ENCODE measurements at regions not wholly inside any gene's neighbourhood (a gene's known extent, or its start where the extent isn't known, plus 50 kb on each side); places are given as distances from the start of the nearest gene placed in this dataset.

- DNase-seq, result no peak
- H3K36me3 ChIP-seq (replicated peaks; ENCODE audit: control insufficient read depth, insufficient read depth, low read length), result no peaks in the 10 kb centered on the region
- H3K4me3 ChIP-seq (ENCODE audit: insufficient read depth, low read depth, low read length), result no peak overlapping the region
- no peaks in the 10 kb centered on the region for H3K27me3 ChIP-seq (ENCODE audit: control insufficient read depth, insufficient read depth, low read length)
These were observed 244.3 kb upstream of the MCTP2 start for GRCh38 chr15:93987068-93987467.

DNA sequence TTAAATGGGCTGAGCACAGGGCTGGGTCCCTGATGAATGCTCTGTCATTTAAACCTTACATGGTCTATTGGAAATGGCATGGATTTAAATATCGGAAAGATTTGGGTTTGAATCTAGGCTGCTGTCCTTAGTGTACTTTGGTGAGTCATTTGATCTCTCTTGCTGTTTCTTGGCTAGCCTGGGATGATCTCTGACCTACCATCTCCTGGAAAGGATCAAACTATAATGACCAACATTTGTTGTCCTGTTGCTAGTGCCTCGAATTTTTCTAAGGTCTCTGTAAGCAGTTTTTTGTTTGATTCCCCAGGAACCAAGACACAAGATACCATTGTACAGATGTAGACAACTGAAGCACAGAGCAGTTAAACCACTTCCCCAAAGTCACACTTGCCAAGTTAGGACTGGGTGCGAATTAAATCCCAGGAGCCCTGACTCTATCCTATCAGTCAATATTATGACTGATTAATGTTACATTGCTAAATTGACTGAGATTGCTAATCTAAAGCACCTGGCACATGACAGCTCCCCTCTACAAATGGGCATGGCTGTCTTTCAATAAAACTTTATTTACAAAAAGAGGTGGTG, 244.9 kb upstream of the MCTP2 start:
- Histone ChIP-seq H3K27me3 (ENCODE audit: control insufficient read depth, insufficient read depth, low read length) (no peaks in the 10 kb centered on the region), H3K36me3 (replicated peaks; ENCODE audit: control insufficient read depth, insufficient read depth, low read length) (no peaks in the 10 kb centered on the region), H3K4me3 (ENCODE audit: insufficient read depth, low read depth, low read length) (no peak overlapping the region)
- no peak for DNase-seq

DNA sequence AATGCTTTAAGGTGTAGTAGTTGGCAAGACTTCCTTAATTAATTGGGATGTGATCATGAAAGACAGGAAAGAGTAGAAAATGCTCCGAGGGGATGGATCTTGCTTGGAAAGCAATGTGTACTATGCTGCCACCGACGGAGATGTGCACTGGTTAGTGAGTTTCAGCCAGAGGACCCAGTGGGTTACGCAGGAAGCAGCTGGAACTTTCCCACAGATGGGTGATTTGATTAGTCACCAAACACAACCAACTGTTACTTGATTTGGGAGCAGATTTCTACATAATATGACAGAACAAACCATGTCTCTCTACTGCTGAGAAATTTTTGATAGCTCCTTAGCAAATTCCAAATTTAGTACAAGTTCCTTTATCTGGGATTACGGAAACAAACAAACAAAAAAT, 245.4 kb upstream of the MCTP2 start:
- DNase-seq, result no peak
- Histone ChIP-seq H3K4me3 (ENCODE audit: insufficient read depth, low read depth, low read length) (no peak overlapping the region), H3K27me3 (ENCODE audit: control insufficient read depth, insufficient read depth, low read length) (no peaks in the 10 kb centered on the region), H3K36me3 (replicated peaks; ENCODE audit: control insufficient read depth, insufficient read depth, low read length) (no peaks in the 10 kb centered on the region)

DNA sequence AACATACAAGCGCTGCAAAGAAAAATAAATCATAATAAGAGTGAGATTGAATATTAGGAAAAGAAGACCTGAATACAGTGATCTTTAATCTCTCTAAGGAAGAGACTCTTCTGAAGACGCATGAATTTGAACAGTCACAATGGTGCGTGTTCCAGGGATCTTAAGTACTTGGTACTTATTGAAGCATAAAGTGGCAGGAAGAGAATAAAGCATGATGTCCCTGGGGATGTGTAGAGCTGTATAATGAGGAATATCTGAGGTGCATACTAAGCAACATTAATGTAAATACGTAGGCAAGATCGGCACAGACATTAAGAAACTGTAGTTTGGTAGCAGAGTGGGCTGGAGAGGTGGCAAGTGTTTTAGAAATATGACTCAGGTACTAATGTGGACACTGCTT, 246.2 kb upstream of the MCTP2 start:
- H3K27me3 ChIP-seq (ENCODE audit: control insufficient read depth, insufficient read depth, low read length), result no peaks in the 10 kb centered on the region
- DNase-seq, result no peak
- no peak overlapping the region for H3K4me3 ChIP-seq (ENCODE audit: insufficient read depth, low read depth, low read length)
- no peaks in the 10 kb centered on the region for H3K36me3 ChIP-seq (replicated peaks; ENCODE audit: control insufficient read depth, insufficient read depth, low read length)

DNA sequence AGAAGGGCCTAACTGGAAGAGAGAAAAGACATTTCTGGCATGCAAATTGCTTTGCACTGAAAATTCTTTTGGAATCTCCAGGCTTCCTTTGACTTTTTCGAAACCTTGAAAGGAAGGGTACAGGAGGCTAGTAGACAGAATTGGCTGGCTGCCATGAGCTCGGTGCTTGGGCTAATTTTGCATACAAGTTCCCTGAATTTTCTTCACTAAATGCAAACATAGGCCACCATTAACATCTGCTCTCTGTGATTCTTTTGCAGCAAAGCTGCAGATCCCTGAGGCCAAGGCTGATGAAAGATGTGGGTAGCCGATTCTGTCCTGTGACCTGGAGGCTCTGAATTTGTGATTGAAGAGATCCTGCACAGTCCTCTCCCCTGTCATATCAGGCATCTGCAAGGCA, 247.8 kb upstream of the MCTP2 start:
- no peak for DNase-seq
- H3K27me3 ChIP-seq (ENCODE audit: control insufficient read depth, insufficient read depth, low read length), result no peaks in the 10 kb centered on the region
- no peak overlapping the region for H3K4me3 ChIP-seq (ENCODE audit: insufficient read depth, low read depth, low read length)
- no peaks in the 10 kb centered on the region for H3K36me3 ChIP-seq (replicated peaks; ENCODE audit: control insufficient read depth, insufficient read depth, low read length)

DNA sequence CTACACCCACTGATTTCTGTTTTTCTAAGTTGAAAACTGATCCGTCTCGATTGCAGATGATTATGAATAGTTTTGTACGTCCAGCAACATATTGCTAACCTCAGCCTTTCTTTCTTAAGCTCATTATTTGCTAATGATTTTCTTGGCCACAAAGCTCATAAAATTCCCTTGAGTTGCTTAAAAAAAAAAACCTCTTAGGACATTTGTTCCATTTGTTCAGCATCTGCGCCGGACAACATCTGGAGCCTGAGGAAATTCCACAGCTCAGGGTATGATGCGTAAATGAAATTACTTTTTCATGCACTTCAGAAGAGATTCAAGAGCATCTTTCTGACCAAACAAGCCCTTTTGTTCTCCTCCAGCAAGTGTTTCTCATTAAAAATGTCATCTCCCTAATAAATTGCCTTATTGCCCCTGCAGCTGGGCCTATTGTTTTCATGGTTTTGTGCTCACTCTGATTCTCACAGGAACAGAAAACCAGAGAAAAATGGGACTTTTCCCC, 249.1 kb upstream of the MCTP2 start:
- no peak for DNase-seq
- no peaks in the 10 kb centered on the region for H3K36me3 ChIP-seq (replicated peaks; ENCODE audit: control insufficient read depth, insufficient read depth, low read length)
- no peaks in the 10 kb centered on the region for H3K27me3 ChIP-seq (ENCODE audit: control insufficient read depth, insufficient read depth, low read length)
- H3K4me3 ChIP-seq (ENCODE audit: insufficient read depth, low read depth, low read length), result no peak overlapping the region

GRCh38 chr15:93981706-93982105, 249.7 kb upstream of the MCTP2 start:
- Histone ChIP-seq H3K36me3 (replicated peaks; ENCODE audit: control insufficient read depth, insufficient read depth, low read length) (no peaks in the 10 kb centered on the region), H3K27me3 (ENCODE audit: control insufficient read depth, insufficient read depth, low read length) (no peaks in the 10 kb centered on the region), H3K4me3 (ENCODE audit: insufficient read depth, low read depth, low read length) (no peak overlapping the region)
- no peak for DNase-seq

DNA sequence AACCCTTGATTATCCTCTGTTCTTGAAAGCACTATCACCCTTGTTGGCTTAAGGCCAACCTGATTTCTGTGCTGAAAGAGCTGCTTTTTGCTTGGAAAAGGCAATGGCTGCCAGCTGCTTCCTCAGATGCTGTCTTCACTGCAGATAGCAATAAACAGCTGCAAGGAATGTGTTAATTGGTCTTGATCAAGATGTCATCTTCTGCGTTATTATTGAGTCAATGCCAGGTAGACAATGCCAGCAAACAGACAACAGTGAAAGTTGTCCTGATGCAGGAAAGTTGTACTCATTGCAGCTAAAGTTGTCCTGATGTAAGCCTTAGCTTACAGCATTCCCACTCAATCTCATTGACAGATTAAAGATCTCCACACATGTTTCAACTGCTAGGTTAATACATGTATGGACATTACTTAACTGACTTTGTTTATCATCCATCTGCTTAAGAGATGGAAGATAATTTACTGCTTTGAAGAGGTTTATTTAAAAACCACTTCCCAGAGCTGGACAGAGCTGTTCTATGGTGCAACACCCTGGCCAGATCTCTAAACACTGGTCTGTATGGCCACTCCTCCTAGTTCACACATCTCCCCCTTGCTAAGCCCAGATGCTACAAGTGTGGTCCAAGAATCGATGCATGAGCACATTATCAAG, 251.0 kb upstream of the MCTP2 start:
- H3K27me3 ChIP-seq (ENCODE audit: control insufficient read depth, insufficient read depth, low read length), result no peaks in the 10 kb centered on the region

GRCh38 chr15:93974804-93975481, 256.4 kb upstream of the MCTP2 start:
- Histone ChIP-seq H3K27me3 (ENCODE audit: control insufficient read depth, insufficient read depth, low read length) (no peaks in the 10 kb centered on the region), H3K36me3 (replicated peaks; ENCODE audit: control insufficient read depth, insufficient read depth, low read length) (no peaks in the 10 kb centered on the region), H3K4me3 (ENCODE audit: insufficient read depth, low read depth, low read length) (no peak overlapping the region)
- peak; percentile 12 for DNase-seq

More for the DNA sequence above, 251.0 kb upstream of the MCTP2 start:
- Histone ChIP-seq H3K36me3 (replicated peaks; ENCODE audit: control insufficient read depth, insufficient read depth, low read length) (no peaks in the 10 kb centered on the region), H3K4me3 (ENCODE audit: insufficient read depth, low read depth, low read length) (no peak overlapping the region)
- no peak for DNase-seq

- no peak for DNase-seq
- no peak overlapping the region for H3K4me3 ChIP-seq (ENCODE audit: insufficient read depth, low read depth, low read length)
- H3K36me3 ChIP-seq (replicated peaks; ENCODE audit: control insufficient read depth, insufficient read depth, low read length), result no peaks in the 10 kb centered on the region
- no peaks in the 10 kb centered on the region for H3K27me3 ChIP-seq (ENCODE audit: control insufficient read depth, insufficient read depth, low read length)
These were observed 258.1 kb upstream of the MCTP2 start for GRCh38 chr15:93973287-93973686.

GRCh38 chr15:93968773-93969172, 262.6 kb upstream of the MCTP2 start:
- DNase-seq, result no peak
- Histone ChIP-seq H3K36me3 (replicated peaks; ENCODE audit: control insufficient read depth, insufficient read depth, low read length) (no peaks in the 10 kb centered on the region), H3K27me3 (ENCODE audit: control insufficient read depth, insufficient read depth, low read length) (no peaks in the 10 kb centered on the region), H3K4me3 (ENCODE audit: insufficient read depth, low read depth, low read length) (no peak overlapping the region)

GRCh38 chr15:93965304-93965908, 266.0 kb upstream of the MCTP2 start:
- no peaks in the 10 kb centered on the region for H3K36me3 ChIP-seq (replicated peaks; ENCODE audit: control insufficient read depth, insufficient read depth, low read length)
- H3K4me3 ChIP-seq (ENCODE audit: insufficient read depth, low read depth, low read length), result no peak overlapping the region
- no peak for DNase-seq
- no peaks in the 10 kb centered on the region for H3K27me3 ChIP-seq (ENCODE audit: control insufficient read depth, insufficient read depth, low read length)

- no peak overlapping the region for H3K4me3 ChIP-seq (ENCODE audit: insufficient read depth, low read depth, low read length)
- DNase-seq, result no peak
- no peaks in the 10 kb centered on the region for H3K36me3 ChIP-seq (replicated peaks; ENCODE audit: control insufficient read depth, insufficient read depth, low read length)
- H3K27me3 ChIP-seq (ENCODE audit: control insufficient read depth, insufficient read depth, low read length), result no peaks in the 10 kb centered on the region
These were observed 276.3 kb upstream of the MCTP2 start for GRCh38 chr15:93954985-93955571.

DNA sequence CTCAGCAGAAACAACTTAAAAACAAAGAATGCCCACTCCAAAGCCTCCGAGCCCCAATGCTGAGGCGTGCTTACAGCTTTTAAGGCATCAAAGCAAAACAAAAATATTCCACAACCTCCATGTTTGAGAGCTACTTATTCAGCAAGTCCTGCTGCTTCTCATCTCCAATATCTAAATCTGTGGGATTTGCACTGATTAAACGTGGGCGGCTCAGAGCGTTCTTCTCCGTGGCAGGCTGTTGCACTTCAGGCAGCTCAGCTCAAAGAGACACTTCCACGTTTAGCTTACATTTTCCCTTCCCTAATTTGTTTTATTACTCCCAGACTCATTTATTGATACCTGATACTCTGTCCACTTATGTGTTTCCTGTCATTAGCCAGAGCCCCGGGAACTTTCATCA, 282.6 kb upstream of the MCTP2 start:
- DNase-seq, result no peak
- Histone ChIP-seq H3K36me3 (replicated peaks; ENCODE audit: control insufficient read depth, insufficient read depth, low read length) (no peaks in the 10 kb centered on the region), H3K4me3 (ENCODE audit: insufficient read depth, low read depth, low read length) (no peak overlapping the region), H3K27me3 (ENCODE audit: control insufficient read depth, insufficient read depth, low read length) (no peaks in the 10 kb centered on the region)

DNA sequence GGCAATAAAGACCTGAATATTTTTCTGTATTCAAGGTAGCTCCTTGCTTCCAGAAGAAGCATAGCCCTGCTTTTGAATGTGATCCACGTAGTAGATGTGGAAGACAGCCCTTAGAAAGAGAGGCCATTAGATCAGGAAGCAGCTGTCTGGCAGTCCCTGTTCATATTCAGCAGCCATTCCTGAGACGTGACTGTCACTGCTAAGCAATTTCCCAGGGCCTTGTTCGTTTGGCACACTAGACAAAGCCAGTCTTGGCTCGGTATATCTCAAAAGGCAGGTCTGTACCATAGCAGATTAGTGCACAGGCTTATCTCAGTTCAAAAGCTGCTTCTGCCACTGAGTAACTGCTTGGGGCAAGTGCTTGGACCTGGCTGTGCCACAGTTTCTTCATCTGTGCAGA, 287.8 kb upstream of the MCTP2 start:
- H3K27me3 ChIP-seq (ENCODE audit: control insufficient read depth, insufficient read depth, low read length), result no peaks in the 10 kb centered on the region

More for the DNA sequence above, 287.8 kb upstream of the MCTP2 start:
- no peaks in the 10 kb centered on the region for H3K36me3 ChIP-seq (replicated peaks; ENCODE audit: control insufficient read depth, insufficient read depth, low read length)
- no peak for DNase-seq
- H3K4me3 ChIP-seq (ENCODE audit: insufficient read depth, low read depth, low read length), result no peak overlapping the region

All from H7 (cell line).